Panc1 (cell line): ENCODE measurements at regions not wholly inside any gene's neighbourhood (a gene's known extent, or its start where the extent isn't known, plus 50 kb on each side); places are given as distances from the start of the nearest gene placed in this dataset.

Experiments used
- ATAC-seq: fragments of 200-7000 bp; cut with Tn5 transposase; 2 replicates; pipeline ENCODE4 v1.9.1; 2020; ENCODE audit warnings: mild to moderate bottlenecking, moderate library complexity
- BruUV-seq: library from RNA; stranded (reverse); fragments of 400-500 nt; replicated peaks from 2 replicates; lab custom pipeline; 2021; lab: Mats Ljungman, UMichigan
- CTCF ChIA-PET: fragments of 300-600 bp; sonication (Branson Sonifier 250); formaldehyde crosslinking; loops from one replicate; lab custom pipeline; 2022; ENCODE audit warnings: antibody characterized with exemption; lab: Charles Lee
- POLR2A ChIA-PET: fragments of 300-600 bp; sonication (Branson Sonifier 250); formaldehyde crosslinking; loops from one replicate; lab custom pipeline; 2022; ENCODE audit warnings: antibody characterized with exemption; lab: Charles Lee
- DNase-seq: peaks from one replicate; pipeline ENCODE4 v3.0.0-alpha.2; 2010; ENCODE audit warnings: low read depth, low spot score
- H3K27ac ChIP-seq: 2 replicates; pipeline ENCODE4 v1.5.1; 2011; ENCODE audit warnings: mild to moderate bottlenecking, low read length, inconsistent platforms
- H3K27me3 ChIP-seq: fragments of 200-500 bp; sonication (Bioruptor generic); 2 replicates; pipeline ENCODE4 v1.6.0; 2014; ENCODE audit warnings: low read length, inconsistent platforms; ENCODE audit not compliant: control insufficient read depth, insufficient read depth
- H3K36me3 ChIP-seq: fragments of 200-500 bp; sonication (Bioruptor generic); 2 replicates; pipeline ENCODE4 v1.5.1; 2014; ENCODE audit warnings: inconsistent platforms, mild to moderate bottlenecking, low read length, moderate library complexity; ENCODE audit not compliant: control insufficient read depth, insufficient read depth
- H3K4me1 ChIP-seq: 2 replicates; pipeline ENCODE4 v1.5.1; 2011; ENCODE audit warnings: inconsistent platforms, mild to moderate bottlenecking, low read length, moderate library complexity; ENCODE audit not compliant: control insufficient read depth, insufficient read depth
- H3K4me3 ChIP-seq, 2 experiments: 2 replicates each; pipeline ENCODE4 v1.5.1; 2011 to 2012; ENCODE audit warnings: low read depth in 2 of 2, low read length in 2 of 2, mild to moderate bottlenecking in 2 of 2, inconsistent platforms in 1 of 2, moderate library complexity in 1 of 2
- H3K9me3 ChIP-seq: fragments of 200-500 bp; sonication (Bioruptor generic); 2 replicates; pipeline ENCODE4 v1.5.1; 2014; ENCODE audit warnings: low read depth, mild to moderate bottlenecking, inconsistent platforms, low read length, moderate library complexity; ENCODE audit not compliant: control insufficient read depth, insufficient read depth
- POLR2AphosphoS5 ChIP-seq: IDR thresholded peaks from 2 replicates; pipeline ENCODE4 v1.6.1; 2012; ENCODE audit warnings: mild to moderate bottlenecking, low read depth, low read length, moderate library complexity
- SIN3A ChIP-seq: IDR thresholded peaks from 2 replicates; pipeline ENCODE4 v1.6.1; 2012; ENCODE audit warnings: low read depth, mild to moderate bottlenecking, low read length, moderate library complexity, borderline replicate concordance; ENCODE audit not compliant: insufficient read depth
- TCF7L2 ChIP-seq: IDR thresholded peaks from 2 replicates; pipeline ENCODE4 v1.6.1; 2011; ENCODE audit warnings: mild to moderate bottlenecking, low read depth, low read length, inconsistent platforms
- in situ Hi-C: cut with HindIII; loops from 2 replicates; pipeline ENCODE4 v1.10.0; 2016; ENCODE audit warnings: low sequenced_read_pairs, low pct_unique_long_range_greater_than_20kb
- intact Hi-C: fragments of 100-400 bp; cut with micrococcal nuclease; formaldehyde crosslinking; loops from one replicate; pipeline ENCODE4 v1.10.0; 2022; ENCODE audit not compliant: unreplicated experiment
- TF ChIP-seq, protein P1 (sequence below): fragments of 450-650 bp; IDR thresholded peaks from 2 replicates; pipeline ENCODE4 v1.5.1; 2017; ENCODE audit warnings: mild to moderate bottlenecking
- TF ChIP-seq, protein P2 (sequence below), 2 experiments: IDR thresholded peaks; 2 replicates each; pipeline ENCODE4 v1.6.1; 2011 to 2012; ENCODE audit warnings: low read depth in 2 of 2, control low read depth in 1 of 2, low read length in 1 of 2, mild to moderate bottlenecking in 1 of 2, moderate library complexity in 1 of 2; ENCODE audit not compliant: insufficient read depth in 1 of 2

DNA sequence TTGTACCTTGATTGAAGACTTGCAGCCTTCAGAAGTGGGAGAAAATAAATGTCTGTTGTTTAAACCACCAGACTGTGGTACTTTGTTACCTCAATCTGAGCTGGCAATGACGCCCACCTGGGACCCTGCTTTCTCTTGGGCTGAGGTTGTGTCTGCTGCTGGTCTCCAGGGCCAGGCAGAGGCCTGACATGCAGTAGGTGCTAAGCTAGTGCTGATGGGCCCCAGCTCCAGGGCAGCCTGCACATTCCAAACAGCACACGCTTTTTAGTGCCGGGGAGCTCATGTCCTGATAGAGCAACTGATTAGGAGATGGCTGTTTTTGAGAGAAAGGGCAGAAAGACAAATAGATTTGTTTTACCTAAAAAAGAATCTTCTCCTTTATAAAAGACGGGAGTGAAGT is 664.0 kb upstream of the HS6ST1 start:
- Histone ChIP-seq H3K4me1 (no peaks in the 10 kb centered on the region), H3K27ac (no peak overlapping the region), H3K4me3 (no peak overlapping the region), H3K36me3 (no peaks in the 10 kb centered on the region), H3K27me3 (no peaks in the 10 kb centered on the region), H3K9me3 (no peaks in the 10 kb centered on the region)
- DNase-seq (no peak), ATAC-seq (no peak)
- ChIA-PET CTCF (no interaction called here), POLR2A (no interaction called here)
- no peak for TF ChIP-seq POLR2AphosphoS5
- no peak for TF ChIP-seq TCF7L2
- TF ChIP-seq, protein P1, sequence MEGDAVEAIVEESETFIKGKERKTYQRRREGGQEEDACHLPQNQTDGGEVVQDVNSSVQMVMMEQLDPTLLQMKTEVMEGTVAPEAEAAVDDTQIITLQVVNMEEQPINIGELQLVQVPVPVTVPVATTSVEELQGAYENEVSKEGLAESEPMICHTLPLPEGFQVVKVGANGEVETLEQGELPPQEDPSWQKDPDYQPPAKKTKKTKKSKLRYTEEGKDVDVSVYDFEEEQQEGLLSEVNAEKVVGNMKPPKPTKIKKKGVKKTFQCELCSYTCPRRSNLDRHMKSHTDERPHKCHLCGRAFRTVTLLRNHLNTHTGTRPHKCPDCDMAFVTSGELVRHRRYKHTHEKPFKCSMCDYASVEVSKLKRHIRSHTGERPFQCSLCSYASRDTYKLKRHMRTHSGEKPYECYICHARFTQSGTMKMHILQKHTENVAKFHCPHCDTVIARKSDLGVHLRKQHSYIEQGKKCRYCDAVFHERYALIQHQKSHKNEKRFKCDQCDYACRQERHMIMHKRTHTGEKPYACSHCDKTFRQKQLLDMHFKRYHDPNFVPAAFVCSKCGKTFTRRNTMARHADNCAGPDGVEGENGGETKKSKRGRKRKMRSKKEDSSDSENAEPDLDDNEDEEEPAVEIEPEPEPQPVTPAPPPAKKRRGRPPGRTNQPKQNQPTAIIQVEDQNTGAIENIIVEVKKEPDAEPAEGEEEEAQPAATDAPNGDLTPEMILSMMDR: no peak
- TF ChIP-seq, protein P2, sequence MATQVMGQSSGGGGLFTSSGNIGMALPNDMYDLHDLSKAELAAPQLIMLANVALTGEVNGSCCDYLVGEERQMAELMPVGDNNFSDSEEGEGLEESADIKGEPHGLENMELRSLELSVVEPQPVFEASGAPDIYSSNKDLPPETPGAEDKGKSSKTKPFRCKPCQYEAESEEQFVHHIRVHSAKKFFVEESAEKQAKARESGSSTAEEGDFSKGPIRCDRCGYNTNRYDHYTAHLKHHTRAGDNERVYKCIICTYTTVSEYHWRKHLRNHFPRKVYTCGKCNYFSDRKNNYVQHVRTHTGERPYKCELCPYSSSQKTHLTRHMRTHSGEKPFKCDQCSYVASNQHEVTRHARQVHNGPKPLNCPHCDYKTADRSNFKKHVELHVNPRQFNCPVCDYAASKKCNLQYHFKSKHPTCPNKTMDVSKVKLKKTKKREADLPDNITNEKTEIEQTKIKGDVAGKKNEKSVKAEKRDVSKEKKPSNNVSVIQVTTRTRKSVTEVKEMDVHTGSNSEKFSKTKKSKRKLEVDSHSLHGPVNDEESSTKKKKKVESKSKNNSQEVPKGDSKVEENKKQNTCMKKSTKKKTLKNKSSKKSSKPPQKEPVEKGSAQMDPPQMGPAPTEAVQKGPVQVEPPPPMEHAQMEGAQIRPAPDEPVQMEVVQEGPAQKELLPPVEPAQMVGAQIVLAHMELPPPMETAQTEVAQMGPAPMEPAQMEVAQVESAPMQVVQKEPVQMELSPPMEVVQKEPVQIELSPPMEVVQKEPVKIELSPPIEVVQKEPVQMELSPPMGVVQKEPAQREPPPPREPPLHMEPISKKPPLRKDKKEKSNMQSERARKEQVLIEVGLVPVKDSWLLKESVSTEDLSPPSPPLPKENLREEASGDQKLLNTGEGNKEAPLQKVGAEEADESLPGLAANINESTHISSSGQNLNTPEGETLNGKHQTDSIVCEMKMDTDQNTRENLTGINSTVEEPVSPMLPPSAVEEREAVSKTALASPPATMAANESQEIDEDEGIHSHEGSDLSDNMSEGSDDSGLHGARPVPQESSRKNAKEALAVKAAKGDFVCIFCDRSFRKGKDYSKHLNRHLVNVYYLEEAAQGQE (IDR thresholded peaks at IDR 0.05; ENCODE audit: insufficient read depth in 1 of 2, low read depth in 2 of 2, low read length in 1 of 2): no peak
- TF ChIP-seq SIN3A: no peak
- intact Hi-C loops (no loop called here), in situ Hi-C loops (no loop called here)
- BruUV-seq: no TSS peak

DNA sequence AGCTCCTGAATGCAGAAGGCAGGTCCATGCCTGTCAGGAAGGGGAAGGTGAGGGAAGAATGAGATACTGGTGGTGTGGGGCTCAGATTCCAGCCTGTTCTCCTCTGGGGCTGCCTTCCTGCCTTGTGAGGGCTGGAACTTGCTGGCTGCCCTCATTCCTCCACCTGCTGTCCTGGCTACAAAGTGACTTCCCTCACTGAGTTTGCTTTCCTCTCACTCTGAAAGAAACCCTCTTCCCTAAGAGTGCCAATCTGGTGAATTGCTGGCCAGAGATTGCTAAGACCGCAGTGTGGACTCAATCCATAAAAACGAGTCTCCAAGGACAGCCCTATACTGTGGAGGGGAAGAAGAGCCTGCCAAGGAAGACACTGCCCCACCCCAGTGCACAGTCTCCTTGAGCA is 664.4 kb upstream of the HS6ST1 start:
- TF ChIP-seq SIN3A (no peak), TCF7L2 (no peak), POLR2AphosphoS5 (no peak)
- TF ChIP-seq, protein P1: no peak
- TF ChIP-seq, protein P2 (IDR thresholded peaks at IDR 0.05; ENCODE audit: insufficient read depth in 1 of 2, low read depth in 2 of 2, low read length in 1 of 2): no peak
- no TSS peak for BruUV-seq
- Histone ChIP-seq H3K4me1 (no peaks in the 10 kb centered on the region), H3K27me3 (no peaks in the 10 kb centered on the region), H3K27ac (no peak overlapping the region), H3K36me3 (no peaks in the 10 kb centered on the region), H3K9me3 (no peaks in the 10 kb centered on the region), H3K4me3 (no peak overlapping the region)
- CTCF ChIA-PET: no interaction called here
- in situ Hi-C loops (no loop called here), intact Hi-C loops (no loop called here)
- no peak for DNase-seq
- no peak for ATAC-seq
- POLR2A ChIA-PET: no interaction called here
